ENCODE measurements at regions not wholly inside any gene's neighbourhood (a gene's known extent, or its start where the extent isn't known, plus 50 kb on each side); places are given as distances from the start of the nearest gene placed in this dataset.

GRCh38 chr6:166745801-166746668, 119.0 kb upstream of the RPS6KA2 start:
- TF ChIP-seq POLR2A (IDR thresholded peaks at IDR 0.05): no peak
- no peak for TF ChIP-seq CTCF (IDR thresholded peaks at IDR 0.05)
- TF ChIP-seq POLR2AphosphoS5 (IDR thresholded peaks at IDR 0.05): no peak
